ENCODE measurements at regions not wholly inside any gene's neighbourhood (a gene's known extent, or its start where the extent isn't known, plus 50 kb on each side); places are given as distances from the start of the nearest gene placed in this dataset.

DNA sequence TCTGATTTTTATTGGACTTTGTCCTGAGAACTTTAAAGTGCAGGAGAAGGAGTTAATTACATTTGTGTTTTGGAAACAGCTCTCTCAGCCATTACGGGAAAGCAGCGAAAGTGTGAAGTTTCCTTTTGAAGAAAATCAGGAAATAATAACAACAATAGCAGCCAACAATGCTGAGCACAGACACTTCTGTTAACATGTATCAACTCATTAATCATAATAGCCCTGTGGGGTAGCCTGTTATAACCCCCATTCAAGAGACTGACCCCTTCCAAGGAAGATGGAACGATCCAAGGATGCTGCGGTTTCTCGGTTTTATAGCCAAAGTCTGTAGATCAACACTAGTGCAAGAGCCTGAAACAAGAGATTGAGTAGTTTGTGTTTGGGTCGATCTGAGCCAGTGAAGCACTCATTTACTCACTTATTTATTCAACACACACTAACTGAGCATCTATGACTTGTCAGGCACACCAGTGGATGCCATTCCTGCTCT, 195.5 kb downstream of the DRD1 start:
- no TSS peak for BruUV-seq (replicated peaks)
- H3K27me3 ChIP-seq (replicated peaks; ENCODE audit: control insufficient read depth, insufficient read depth, low read length): no peaks in the 10 kb centered on the region
- intact Hi-C loops (cut with micrococcal nuclease; ENCODE audit: unreplicated experiment): no loop called here
- no peaks in the 10 kb centered on the region for H3K36me3 ChIP-seq (ENCODE audit: control insufficient read depth, insufficient read depth, low read length)
- no peaks in the 10 kb centered on the region for H3K9me3 ChIP-seq
- H3K4me1 ChIP-seq: no peaks in the 10 kb centered on the region
- CTCF ChIA-PET: no interaction called here
- Mint-ChIP-seq H3K4me3 (ENCODE audit: unreplicated experiment) (no peak overlapping the region), H3K27me3 (ENCODE audit: insufficient read depth, unreplicated experiment) (no peaks in the 10 kb centered on the region), H3K27ac (ENCODE audit: unreplicated experiment) (no peak overlapping the region), H3K4me1 (ENCODE audit: low read depth, unreplicated experiment) (no peaks in the 10 kb centered on the region), H3K9me3 (ENCODE audit: unreplicated experiment) (no peaks in the 10 kb centered on the region), H3K36me3 (ENCODE audit: insufficient read depth, unreplicated experiment) (no peaks in the 10 kb centered on the region)
- no peak overlapping the region for H3K4me3 ChIP-seq (ENCODE audit: low read depth, low read length)
- DNase-seq: no peak
- TF ChIP-seq, protein P1, sequence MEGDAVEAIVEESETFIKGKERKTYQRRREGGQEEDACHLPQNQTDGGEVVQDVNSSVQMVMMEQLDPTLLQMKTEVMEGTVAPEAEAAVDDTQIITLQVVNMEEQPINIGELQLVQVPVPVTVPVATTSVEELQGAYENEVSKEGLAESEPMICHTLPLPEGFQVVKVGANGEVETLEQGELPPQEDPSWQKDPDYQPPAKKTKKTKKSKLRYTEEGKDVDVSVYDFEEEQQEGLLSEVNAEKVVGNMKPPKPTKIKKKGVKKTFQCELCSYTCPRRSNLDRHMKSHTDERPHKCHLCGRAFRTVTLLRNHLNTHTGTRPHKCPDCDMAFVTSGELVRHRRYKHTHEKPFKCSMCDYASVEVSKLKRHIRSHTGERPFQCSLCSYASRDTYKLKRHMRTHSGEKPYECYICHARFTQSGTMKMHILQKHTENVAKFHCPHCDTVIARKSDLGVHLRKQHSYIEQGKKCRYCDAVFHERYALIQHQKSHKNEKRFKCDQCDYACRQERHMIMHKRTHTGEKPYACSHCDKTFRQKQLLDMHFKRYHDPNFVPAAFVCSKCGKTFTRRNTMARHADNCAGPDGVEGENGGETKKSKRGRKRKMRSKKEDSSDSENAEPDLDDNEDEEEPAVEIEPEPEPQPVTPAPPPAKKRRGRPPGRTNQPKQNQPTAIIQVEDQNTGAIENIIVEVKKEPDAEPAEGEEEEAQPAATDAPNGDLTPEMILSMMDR (IDR thresholded peaks at IDR 0.05; ENCODE audit: insufficient read depth in 1 of 2, low read depth in 1 of 2, low read length in 1 of 2, severe bottlenecking in 1 of 2, unreplicated experiment in 1 of 2): no peak
- POLR2A ChIA-PET: no interaction called here

DNA sequence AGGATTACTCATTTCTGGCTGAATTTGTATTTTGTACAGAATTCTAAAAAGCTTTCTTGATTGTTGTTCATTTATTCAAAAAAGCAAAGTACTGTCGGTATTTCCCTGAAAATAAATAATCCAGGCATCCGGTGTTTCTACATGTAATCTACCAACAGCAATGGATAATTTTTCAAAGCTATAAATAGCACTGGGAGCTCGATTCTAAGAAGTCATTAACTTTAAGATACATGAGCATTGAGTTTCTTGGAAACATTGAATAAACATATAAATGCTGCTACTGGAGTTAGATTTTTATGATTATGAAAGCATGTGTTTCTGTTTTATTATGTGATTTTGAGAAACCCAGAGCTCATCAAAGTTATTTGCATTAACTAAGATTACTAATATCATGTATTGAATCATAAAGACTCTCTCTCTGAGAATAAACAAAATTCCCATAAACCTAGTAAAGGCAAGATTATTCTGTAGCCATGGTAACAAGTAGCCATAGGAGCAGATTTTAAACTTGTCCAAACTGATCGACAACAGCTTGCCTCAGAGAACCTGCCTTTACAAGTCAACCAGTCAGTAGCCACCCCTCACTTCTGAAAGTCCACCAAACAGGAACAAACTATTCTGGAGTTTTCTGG, 197.0 kb downstream of the DRD1 start:
- Mint-ChIP-seq H3K9me3 (ENCODE audit: unreplicated experiment) (no peaks in the 10 kb centered on the region), H3K27me3 (ENCODE audit: insufficient read depth, unreplicated experiment) (no peaks in the 10 kb centered on the region), H3K4me1 (ENCODE audit: low read depth, unreplicated experiment) (no peaks in the 10 kb centered on the region), H3K4me3 (ENCODE audit: unreplicated experiment) (no peak overlapping the region), H3K36me3 (ENCODE audit: insufficient read depth, unreplicated experiment) (no peaks in the 10 kb centered on the region), H3K27ac (ENCODE audit: unreplicated experiment) (no peak overlapping the region)
- Histone ChIP-seq H3K9me3 (no peaks in the 10 kb centered on the region), H3K36me3 (ENCODE audit: control insufficient read depth, insufficient read depth, low read length) (no peaks in the 10 kb centered on the region), H3K4me1 (no peaks in the 10 kb centered on the region), H3K27me3 (replicated peaks; ENCODE audit: control insufficient read depth, insufficient read depth, low read length) (no peaks in the 10 kb centered on the region), H3K4me3 (ENCODE audit: low read depth, low read length) (no peak overlapping the region)
- CTCF ChIA-PET: no interaction called here
- POLR2A ChIA-PET: no interaction called here
- TF ChIP-seq, protein P1 (IDR thresholded peaks at IDR 0.05; ENCODE audit: insufficient read depth in 1 of 2, low read depth in 1 of 2, low read length in 1 of 2, severe bottlenecking in 1 of 2, unreplicated experiment in 1 of 2): no peak
- DNase-seq: no peak
- BruUV-seq (replicated peaks): no TSS peak
- intact Hi-C loops (cut with micrococcal nuclease; ENCODE audit: unreplicated experiment): no loop called here

GRCh38 chr5:175246242-175246888, 197.6 kb downstream of the DRD1 start:
- H3K4me1 ChIP-seq: no peaks in the 10 kb centered on the region
- H3K36me3 Mint-ChIP-seq (ENCODE audit: insufficient read depth, unreplicated experiment): no peaks in the 10 kb centered on the region
- ChIA-PET CTCF (no interaction called here), POLR2A (no interaction called here)
- H3K4me3 Mint-ChIP-seq (ENCODE audit: unreplicated experiment): no peak overlapping the region
- no peak for DNase-seq
- no peaks in the 10 kb centered on the region for H3K4me1 Mint-ChIP-seq (ENCODE audit: low read depth, unreplicated experiment)
- H3K36me3 ChIP-seq (ENCODE audit: control insufficient read depth, insufficient read depth, low read length): no peaks in the 10 kb centered on the region
- H3K27me3 Mint-ChIP-seq (ENCODE audit: insufficient read depth, unreplicated experiment): no peaks in the 10 kb centered on the region
- H3K9me3 Mint-ChIP-seq (ENCODE audit: unreplicated experiment): no peaks in the 10 kb centered on the region
- H3K27me3 ChIP-seq (replicated peaks; ENCODE audit: control insufficient read depth, insufficient read depth, low read length): no peaks in the 10 kb centered on the region
- TF ChIP-seq, protein P1 (IDR thresholded peaks at IDR 0.05; ENCODE audit: insufficient read depth in 1 of 2, low read depth in 1 of 2, low read length in 1 of 2, severe bottlenecking in 1 of 2, unreplicated experiment in 1 of 2): no peak
- intact Hi-C loops (cut with micrococcal nuclease; ENCODE audit: unreplicated experiment): no loop called here
- BruUV-seq (replicated peaks): no TSS peak
- no peak overlapping the region for H3K4me3 ChIP-seq (ENCODE audit: low read depth, low read length)
- no peaks in the 10 kb centered on the region for H3K9me3 ChIP-seq
- H3K27ac Mint-ChIP-seq (ENCODE audit: unreplicated experiment): no peak overlapping the region
